GM12878 (cell line): ENCODE measurements at regions not wholly inside any gene's neighbourhood (a gene's known extent, or its start where the extent isn't known, plus 50 kb on each side); places are given as distances from the start of the nearest gene placed in this dataset.

Experiments
- ATAC-seq: fragments of 200-7000 bp; cut with Tn5 transposase; 3 replicates; pipeline ENCODE4 v1.9.1; 2020; ENCODE audit warnings: mild to moderate bottlenecking, moderate library complexity
- BruUV-seq: library from RNA; stranded (reverse); fragments of 400-500 nt; replicated peaks from 2 replicates; lab custom pipeline; 2021; lab: Mats Ljungman, UMichigan
- CTCF ChIA-PET: fragments of 300-600 bp; sonication (Branson Sonifier 250); formaldehyde crosslinking; extraction: SDS; loops from one replicate; lab custom pipeline; 2021; ENCODE audit warnings: inconsistent platforms; lab: Yijun Ruan, JAX
- POLR2A ChIA-PET: fragments of 350-600 bp; formaldehyde crosslinking; extraction: SDS; loops from one replicate; lab custom pipeline; 2021; ENCODE audit warnings: inconsistent platforms; lab: Charles Lee
- RAD21 ChIA-PET: fragments of 300-600 bp; sonication (Branson Sonifier 250); formaldehyde crosslinking; loops from one replicate; lab custom pipeline; 2023; ENCODE audit warnings: antibody characterized with exemption; ENCODE audit not compliant: unreplicated experiment; lab: Charles Lee
- SMC1A ChIA-PET: fragments of 300-600 bp; sonication (Branson Sonifier 250); formaldehyde crosslinking; loops from one replicate; lab custom pipeline; 2023; ENCODE audit not compliant: unreplicated experiment, uncharacterized antibody; lab: Charles Lee
- DNase-seq: peaks from one replicate; pipeline ENCODE4 v3.0.0-alpha.2; 2011; ENCODE audit warnings: low read depth, low spot score
- FAIRE-seq: peaks from 3 replicates; lab custom pipeline; 2011; peaks lifted over from hg19 to GRCh38; lab: Jason Lieb, UNC
- H2AFZ ChIP-seq: 2 replicates; pipeline ENCODE4 v1.6.0; 2011; ENCODE audit warnings: low read depth, low read length, control low read depth; ENCODE audit not compliant: control insufficient read depth
- H3K27ac ChIP-seq: 2 replicates; pipeline ENCODE4 v1.5.1; 2011; ENCODE audit warnings: control low read depth; ENCODE audit not compliant: control insufficient read depth, insufficient read depth
- H3K27me3 ChIP-seq, 2 experiments: replicated peaks in 1 of 2; 2 replicates each; pipeline versions ENCODE4 v1.6.0 to v1.6.1; 2011; ENCODE audit warnings: low read length in 1 of 2; ENCODE audit not compliant: control insufficient read depth in 2 of 2, insufficient read depth in 2 of 2
- H3K36me3 ChIP-seq, 2 experiments: 2 replicates each; pipeline ENCODE4 v1.5.1; 2011; ENCODE audit warnings: low read length in 1 of 2; ENCODE audit not compliant: control insufficient read depth in 2 of 2, insufficient read depth in 2 of 2
- H3K4me1 ChIP-seq: 2 replicates; pipeline ENCODE4 v1.6.1; 2011; ENCODE audit warnings: mild to moderate bottlenecking, low read length, moderate library complexity, mixed read lengths; ENCODE audit not compliant: control insufficient read depth, insufficient read depth
- H3K4me2 ChIP-seq: 2 replicates; pipeline ENCODE4 v1.6.0; 2011; ENCODE audit warnings: control low read depth; ENCODE audit not compliant: control insufficient read depth, insufficient read depth
- H3K4me3 ChIP-seq: fragments of 200-600 bp; sonication (generic); 2 replicates; pipeline ENCODE4 v1.5.1; 2016
- H3K79me2 ChIP-seq: 2 replicates; pipeline ENCODE4 v1.6.0; 2011; ENCODE audit warnings: low read length; ENCODE audit not compliant: control insufficient read depth, insufficient read depth
- H3K9ac ChIP-seq: 2 replicates; pipeline ENCODE4 v1.8.0; 2011; ENCODE audit warnings: low read length, control low read depth, mixed read lengths; ENCODE audit not compliant: control insufficient read depth, insufficient read depth
- H3K9me3 ChIP-seq: replicated peaks from 3 replicates; pipeline ENCODE4 v1.5.1; 2011; ENCODE audit warnings: mild to moderate bottlenecking, low read length; ENCODE audit not compliant: control insufficient read depth, insufficient read depth
- H4K20me1 ChIP-seq: 2 replicates; pipeline ENCODE4 v1.6.0; 2011; ENCODE audit not compliant: control insufficient read depth, insufficient read depth
- CBFB ChIP-seq: IDR thresholded peaks from 2 replicates; pipeline ENCODE4 v1.6.1; 2016; ENCODE audit warnings: antibody characterized with exemption, low read depth
- CHD1 ChIP-seq: IDR thresholded peaks from 2 replicates; pipeline ENCODE4 v1.6.1; 2012; ENCODE audit warnings: low read depth, low read length, improper control_type of control experiment
- CHD4 ChIP-seq: fragments of 200-600 bp; sonication (generic); IDR thresholded peaks from 2 replicates; pipeline ENCODE4 v1.6.1; 2016; ENCODE audit warnings: mild to moderate bottlenecking
- EZH2 ChIP-seq: IDR thresholded peaks from 2 replicates; pipeline ENCODE4 v1.6.1; 2012; ENCODE audit warnings: low read depth, mild to moderate bottlenecking, control low read depth, inconsistent platforms, low read length, borderline replicate concordance; ENCODE audit not compliant: control insufficient read depth
- RAD51 ChIP-seq: fragments of 450-650 bp; IDR thresholded peaks from 2 replicates; pipeline ENCODE4 v1.6.1; 2016; ENCODE audit warnings: moderate library complexity, mild to moderate bottlenecking, inconsistent platforms
- RB1 ChIP-seq: fragments of 450-650 bp; formaldehyde crosslinking; IDR thresholded peaks from 2 replicates; pipeline ENCODE4 v1.6.1; 2017; ENCODE audit warnings: mild to moderate bottlenecking, borderline replicate concordance
- RELB ChIP-seq: fragments of 450-650 bp; IDR thresholded peaks from 2 replicates; pipeline ENCODE4 v1.6.1; 2017; ENCODE audit warnings: low read depth, mild to moderate bottlenecking, moderate library complexity
- RFX5 ChIP-seq: IDR thresholded peaks from 2 replicates; pipeline ENCODE4 v1.6.1; 2011; ENCODE audit warnings: low read depth, low read length, improper control_type of control experiment
- SUZ12 ChIP-seq: fragments of 200-600 bp; sonication (generic); IDR thresholded peaks from one replicate; pipeline ENCODE4 v1.6.1; 2018; ENCODE audit warnings: antibody characterized with exemption, mild to moderate bottlenecking; ENCODE audit not compliant: unreplicated experiment
- ZNF384 ChIP-seq: IDR thresholded peaks from 2 replicates; pipeline ENCODE4 v1.6.1; 2012; ENCODE audit warnings: low read depth, mild to moderate bottlenecking, low read length, improper control_type of control experiment, borderline replicate concordance
- ZNF622 ChIP-seq: fragments of 450-650 bp; IDR thresholded peaks from 2 replicates; pipeline ENCODE4 v1.6.1; 2017; ENCODE audit warnings: mild to moderate bottlenecking, inconsistent platforms
- ZNF687 ChIP-seq: fragments of 450-650 bp; IDR thresholded peaks from 2 replicates; pipeline ENCODE4 v1.6.1; 2017; ENCODE audit warnings: mild to moderate bottlenecking, moderate library complexity
- WGBS: methylation state at CpG from one replicate; pipeline ENCODE4 v1.1.6; 2016; ENCODE audit warnings: low lambda C conversion rate; ENCODE audit not compliant: insufficient replicate concordance, insufficient coverage; ENCODE audit errors: missing lambda C conversion rate; 5-methylcytosine and 5-hydroxymethylcytosine counted together
- in situ Hi-C: fragments of 300-500 bp; cut with MboI; formaldehyde crosslinking; loops from 9 replicates; pipeline ENCODE4 v1.14.3; 2018; ENCODE audit warnings: mixed read lengths
- intact Hi-C: fragments of 100-400 bp; cut with micrococcal nuclease; formaldehyde crosslinking; loops from one replicate; pipeline ENCODE4 v1.14.2; 2022; ENCODE audit not compliant: unreplicated experiment

DNA sequence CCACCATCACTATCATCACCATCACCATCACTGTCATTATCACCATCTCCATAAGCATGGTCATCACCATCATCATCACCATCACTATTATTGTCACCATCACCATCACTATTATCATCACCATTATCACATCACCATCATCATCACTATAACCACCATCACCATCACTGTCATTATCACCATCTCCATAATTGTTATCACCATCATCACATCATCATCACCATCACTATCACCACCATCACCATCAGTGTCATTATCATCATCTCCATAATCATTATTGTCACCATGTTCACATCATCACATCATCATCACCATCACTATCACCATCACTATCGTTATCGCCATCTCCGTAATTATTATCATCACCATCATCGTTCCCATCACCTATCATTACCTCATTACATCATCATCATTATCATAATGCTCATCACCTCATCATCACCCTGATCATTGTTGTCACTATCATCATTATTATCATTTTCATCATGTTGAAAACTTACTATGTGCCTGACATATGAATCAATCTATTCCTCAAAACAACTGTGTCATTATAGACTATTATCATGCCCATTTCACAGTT lies 280.3 kb upstream of the HS6ST1 start:
- Histone ChIP-seq H2AFZ (no peak overlapping the region), H3K4me2 (no peak overlapping the region), H3K9ac (no peak overlapping the region), H3K4me1 (no peaks in the 10 kb centered on the region), H3K9me3 (no peaks in the 10 kb centered on the region), H4K20me1 (no peaks in the 10 kb centered on the region), H3K27me3 (peaks cover 0 to 5% of the 10 kb centered on the region in 2 experiments; a peak in 1 of 4 replicates), H3K79me2 (no peaks in the 10 kb centered on the region), H3K36me3 (no peaks in the 10 kb centered on the region), H3K4me3 (no peak overlapping the region)
- SMC1A ChIA-PET = no interaction called here
- POLR2A ChIA-PET = no interaction called here
- intact Hi-C loops = no loop called here
- peak; percentile 7 for FAIRE-seq
- BruUV-seq = no TSS peak
- no peak for ATAC-seq
- CTCF ChIA-PET = no interaction called here
- in situ Hi-C loops = no loop called here
- 70% methylated on average over 4 of the region's 4 CpGs for WGBS
- no peak for DNase-seq
- RAD21 ChIA-PET = no interaction called here
- TF ChIP-seq RB1 (no peak), ZNF384 (no peak), CHD1 (no peak), ZNF622 (no peak), CBFB (no peak), CHD4 (no peak), RAD51 (no peak), SUZ12 (no peak), RFX5 (no peak), ZNF687 (no peak), RELB (no peak), EZH2 (no peak)
- TF ChIP-seq, all 136 proteins: peak for 0
- H3K27ac ChIP-seq = no peak overlapping the region
